Skin of body (tissue), 1 donor: ENCODE measurements at regions not wholly inside any gene's neighbourhood (a gene's known extent, or its start where the extent isn't known, plus 50 kb on each side); places are given as distances from the start of the nearest gene placed in this dataset.

Source experiments
- DNase-seq: peaks from one replicate; lab custom pipeline; 2025; lab: John Stamatoyannopoulos, UW

DNA sequence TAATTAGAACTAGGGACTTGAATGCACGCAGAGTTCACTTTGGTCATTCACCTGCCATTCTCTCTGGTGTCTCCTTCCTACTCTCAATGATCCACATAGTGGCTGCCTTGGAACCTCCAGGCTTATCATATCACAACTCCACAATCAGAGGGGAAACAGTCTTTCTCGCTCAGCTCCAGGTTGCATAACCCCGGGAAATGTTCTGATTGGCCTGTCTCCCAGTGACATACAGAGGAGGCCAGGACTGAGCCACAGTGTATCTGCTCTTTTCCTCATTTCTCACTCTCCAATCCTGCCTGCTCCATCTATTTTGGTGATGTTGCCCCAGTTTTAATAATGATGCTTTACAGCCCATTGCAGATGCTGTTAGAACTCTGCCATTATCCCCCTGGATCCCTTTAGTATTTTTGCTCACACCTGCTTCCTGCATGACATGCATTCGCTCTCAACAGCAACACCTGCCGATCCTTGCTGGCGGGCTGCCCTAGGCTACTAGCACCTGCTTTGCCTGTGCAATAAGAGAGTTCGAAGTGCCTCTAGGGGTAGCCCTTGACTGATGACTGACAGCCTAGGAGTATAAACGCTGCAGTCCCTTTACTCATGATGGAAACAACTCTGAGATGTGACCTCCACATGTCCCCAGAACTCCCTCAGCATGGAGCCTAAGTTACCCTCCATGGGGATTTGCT is 211.3 kb upstream of the RPS6KA3 start:
- DNase-seq = no peak

- no peak for DNase-seq
Observed at GRCh38 chrX:20477219-20477618, 210.5 kb upstream of the RPS6KA3 start.

GRCh38 chrX:20472620-20473258 is 206.0 kb upstream of the RPS6KA3 start:
- DNase-seq = no peak

GRCh38 chrX:20472148-20472547 is 205.4 kb upstream of the RPS6KA3 start:
- DNase-seq = no peak

DNA sequence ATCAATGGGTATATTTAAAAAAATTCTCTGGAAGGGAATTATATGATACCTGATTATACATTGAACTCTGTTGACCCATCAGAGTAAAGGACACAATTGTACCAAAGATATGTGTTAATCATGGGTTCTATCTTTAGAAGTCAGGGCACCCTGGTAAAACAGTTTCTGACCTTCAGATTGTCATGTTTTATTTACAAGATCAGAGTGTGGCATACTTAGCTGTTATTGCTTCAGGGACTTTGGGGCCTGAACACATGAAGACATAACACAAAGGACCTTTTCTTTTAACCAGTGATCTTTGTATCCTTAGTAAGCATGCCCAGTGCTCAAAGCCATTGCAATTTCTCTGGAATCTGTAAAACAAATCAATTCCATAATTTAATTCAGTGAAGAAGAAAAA is 204.8 kb upstream of the RPS6KA3 start:
- no peak for DNase-seq

DNA sequence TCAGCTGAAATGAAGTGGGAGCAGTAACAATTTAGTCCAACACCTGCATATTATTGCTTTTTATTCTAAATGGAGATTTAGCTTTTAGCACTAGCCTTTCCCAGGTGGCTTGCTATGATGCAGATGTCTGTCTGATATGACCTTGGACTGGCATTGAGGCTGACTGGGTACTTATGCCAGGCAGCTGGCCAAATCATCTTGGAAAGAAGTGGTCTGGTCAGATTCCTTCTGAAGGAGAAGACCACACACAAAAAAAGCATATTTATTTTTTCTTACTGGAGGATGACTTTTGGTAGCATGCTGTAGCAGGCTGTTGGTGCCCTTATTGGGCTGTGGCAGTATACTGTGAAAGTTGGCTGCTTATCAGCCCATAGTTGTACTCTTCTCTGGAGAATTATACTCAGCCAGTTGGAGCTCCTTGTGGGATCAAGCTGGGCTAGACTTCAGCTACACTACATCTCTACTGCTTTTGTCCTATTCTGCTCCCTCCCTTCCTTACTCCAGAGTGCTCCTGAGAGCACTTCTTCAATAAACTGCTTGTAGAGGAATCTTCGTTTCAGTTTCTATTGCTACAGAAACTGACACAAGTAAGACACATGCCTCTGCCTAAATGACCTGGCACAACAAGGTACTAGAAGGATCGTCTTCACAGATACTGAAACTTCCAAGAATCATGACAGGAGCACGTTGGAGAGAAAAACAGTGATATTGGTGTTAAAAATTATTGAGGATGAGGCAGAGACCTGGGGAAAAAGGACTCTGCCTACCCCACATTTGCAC is 196.8 kb upstream of the RPS6KA3 start:
- DNase-seq = no peak

- DNase-seq = no peak
Observed at GRCh38 chrX:20461576-20461975, 194.9 kb upstream of the RPS6KA3 start.

- no peak for DNase-seq
Observed at GRCh38 chrX:20461002-20461401, 194.3 kb upstream of the RPS6KA3 start.

DNA sequence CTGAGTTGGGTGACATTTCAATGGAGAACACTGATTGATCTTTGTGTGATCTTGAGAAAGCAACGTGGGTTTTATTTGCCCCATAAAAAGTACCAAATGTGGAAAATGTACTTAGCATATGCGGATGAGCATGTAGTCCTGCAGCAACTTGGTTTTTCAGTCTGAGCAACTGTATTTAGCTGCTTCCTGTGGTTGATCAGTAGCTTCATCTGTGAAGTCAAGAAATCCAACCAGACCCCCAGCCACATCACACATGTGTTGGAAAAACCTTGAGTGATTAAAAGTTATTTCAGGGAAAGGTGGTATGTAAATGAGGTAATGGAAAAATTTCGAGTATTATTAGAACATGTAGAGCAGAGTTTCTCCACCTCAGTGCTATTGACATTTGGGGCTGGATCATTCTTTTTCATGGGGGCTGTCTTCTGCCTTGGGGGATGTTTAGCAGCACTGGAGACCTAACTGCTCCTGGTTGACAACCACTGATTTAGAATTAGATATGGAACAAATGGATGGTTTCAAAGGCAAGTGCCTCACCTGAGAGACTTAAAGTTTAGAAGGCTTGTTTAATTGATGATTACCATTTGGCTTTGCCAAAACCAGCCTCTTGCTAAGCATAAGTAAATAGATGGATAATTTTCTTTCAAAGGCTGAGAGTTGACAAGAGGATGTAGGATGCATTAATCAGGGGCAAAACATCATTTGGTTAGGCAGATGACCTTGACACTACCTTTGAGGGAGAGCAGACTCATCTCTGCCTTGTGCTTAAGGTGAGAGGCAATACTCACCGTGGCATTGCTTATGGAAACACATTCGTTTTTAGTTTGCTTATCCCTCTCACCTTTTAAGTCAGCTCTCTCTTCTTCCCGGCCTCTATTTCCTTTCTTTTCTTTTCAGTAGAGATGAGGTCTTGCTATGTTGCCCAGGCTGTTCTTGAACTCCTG is 193.0 kb upstream of the RPS6KA3 start:
- no peak for DNase-seq

DNA sequence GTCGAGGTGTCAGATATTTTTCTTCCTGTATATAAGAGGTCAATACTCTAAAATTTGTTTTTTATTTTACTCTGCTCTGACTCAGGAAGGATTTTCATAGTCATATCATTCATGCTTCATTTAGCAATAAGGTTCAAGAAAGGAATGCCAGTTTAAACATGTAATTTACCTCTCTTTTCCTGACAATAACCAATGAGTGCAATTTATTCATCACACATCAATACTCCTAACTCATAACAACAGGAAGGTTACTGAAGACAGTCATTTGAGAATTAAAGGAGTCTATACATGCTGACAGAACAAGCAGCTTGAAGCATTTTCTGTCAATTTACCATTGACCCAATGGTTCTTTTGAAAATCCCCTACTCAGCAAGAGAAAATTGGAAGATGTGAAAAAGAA is 190.3 kb upstream of the RPS6KA3 start:
- no peak for DNase-seq

DNA sequence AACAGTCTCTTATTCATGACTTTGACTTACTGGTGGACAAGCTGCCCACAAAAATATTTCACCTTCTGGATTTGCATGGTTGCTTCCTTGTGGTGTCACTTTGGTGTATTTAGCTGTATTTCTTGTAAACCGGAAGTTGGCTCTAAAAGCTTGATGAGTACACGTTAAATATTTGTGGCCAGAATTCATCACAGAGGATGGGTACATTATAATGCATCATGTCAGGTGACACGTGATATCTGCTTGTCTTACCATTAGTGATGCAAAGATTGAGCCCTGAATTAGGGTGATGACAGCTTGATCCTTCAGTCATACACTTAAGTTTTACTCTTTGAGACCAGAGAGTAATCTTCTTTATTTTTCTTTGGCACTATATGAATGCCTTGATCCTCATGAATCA is 188.3 kb upstream of the RPS6KA3 start:
- no peak for DNase-seq

GRCh38 chrX:20454117-20454516 is 187.4 kb upstream of the RPS6KA3 start:
- no peak for DNase-seq

- no peak for DNase-seq
Observed at GRCh38 chrX:20452487-20452886, 185.8 kb upstream of the RPS6KA3 start.

DNA sequence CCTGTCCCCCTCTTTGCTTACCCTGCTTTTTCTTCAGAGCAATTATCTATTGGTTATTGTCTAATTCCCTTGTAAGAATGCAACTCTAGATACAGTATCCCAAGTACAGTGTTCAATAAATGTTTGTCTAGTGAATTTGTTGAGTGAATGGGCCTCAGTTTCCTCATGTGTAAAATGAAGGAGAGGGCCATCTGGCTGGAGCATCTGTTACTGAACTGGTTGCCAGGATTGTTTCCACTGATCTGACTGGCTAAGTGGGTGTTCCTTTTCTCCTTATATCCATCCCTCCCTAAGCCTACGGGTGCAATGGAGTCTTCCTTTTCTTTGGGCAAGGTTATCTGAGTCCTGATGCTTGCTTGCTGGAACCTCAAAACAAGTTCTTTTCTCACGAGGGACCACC is 185.2 kb upstream of the RPS6KA3 start:
- no peak for DNase-seq

DNA sequence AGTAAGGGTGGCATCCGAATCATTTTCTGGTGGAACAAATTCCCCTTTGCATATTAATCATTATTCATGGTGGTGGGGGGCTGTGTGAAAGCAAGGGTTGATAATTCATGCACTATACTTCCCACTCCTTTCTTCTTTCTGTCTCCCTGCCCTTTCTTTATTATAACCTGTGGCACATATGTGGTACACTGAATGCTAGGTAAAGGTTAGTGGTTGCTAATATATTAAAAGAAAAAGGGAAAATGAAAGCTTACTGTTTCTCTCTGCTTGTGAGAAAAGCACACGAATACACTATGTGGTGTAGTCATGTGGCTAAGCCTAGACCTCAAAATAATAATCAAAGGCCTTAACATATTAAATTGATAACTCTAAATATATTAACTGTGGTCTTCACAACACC is 178.4 kb upstream of the RPS6KA3 start:
- no peak for DNase-seq

DNA sequence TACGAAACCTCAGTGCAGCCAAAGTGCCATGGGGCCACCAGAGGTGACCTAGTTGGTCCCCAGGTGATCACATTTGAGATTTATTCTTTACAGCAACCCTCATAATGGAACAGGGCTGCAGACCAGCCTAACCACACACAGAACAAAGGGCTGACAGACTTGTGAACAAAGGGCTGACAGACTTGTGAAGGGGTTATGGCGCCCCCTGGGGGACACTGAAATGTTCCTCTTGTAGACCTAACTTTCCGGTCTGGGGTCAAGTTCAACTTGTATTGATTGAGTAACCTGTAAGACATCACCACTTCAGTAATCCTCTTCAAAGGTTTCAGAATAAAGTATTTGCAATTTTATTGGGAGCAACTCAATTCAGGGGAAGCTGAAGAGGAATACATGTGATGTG is 175.9 kb upstream of the RPS6KA3 start:
- peak; percentile 34 for DNase-seq

- DNase-seq = no peak
Observed at GRCh38 chrX:20441123-20441522, 174.4 kb upstream of the RPS6KA3 start.

- no peak for DNase-seq
Observed at GRCh38 chrX:20438871-20439526, 172.3 kb upstream of the RPS6KA3 start.

DNA sequence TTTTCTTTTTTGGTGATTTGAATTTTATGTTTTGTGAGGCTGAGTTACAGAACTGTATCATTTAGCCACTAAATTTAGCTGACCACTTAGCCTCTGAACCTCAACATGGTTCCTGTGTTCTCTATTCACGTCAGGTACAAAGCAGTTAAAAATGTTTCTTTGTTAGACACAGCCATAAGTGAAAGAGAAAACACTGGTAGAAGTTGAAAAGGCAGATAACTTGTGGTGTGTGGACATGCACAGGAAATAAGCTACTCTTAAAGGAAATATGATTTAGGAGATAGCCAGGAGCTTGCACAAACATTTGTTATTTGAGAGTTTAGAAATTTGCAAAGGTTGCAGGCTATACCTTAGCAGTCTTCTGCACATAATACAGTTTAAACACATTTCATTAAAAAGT is 171.0 kb upstream of the RPS6KA3 start:
- DNase-seq = no peak

- no peak for DNase-seq
Observed at GRCh38 chrX:20435913-20436312, 169.2 kb upstream of the RPS6KA3 start.

DNA sequence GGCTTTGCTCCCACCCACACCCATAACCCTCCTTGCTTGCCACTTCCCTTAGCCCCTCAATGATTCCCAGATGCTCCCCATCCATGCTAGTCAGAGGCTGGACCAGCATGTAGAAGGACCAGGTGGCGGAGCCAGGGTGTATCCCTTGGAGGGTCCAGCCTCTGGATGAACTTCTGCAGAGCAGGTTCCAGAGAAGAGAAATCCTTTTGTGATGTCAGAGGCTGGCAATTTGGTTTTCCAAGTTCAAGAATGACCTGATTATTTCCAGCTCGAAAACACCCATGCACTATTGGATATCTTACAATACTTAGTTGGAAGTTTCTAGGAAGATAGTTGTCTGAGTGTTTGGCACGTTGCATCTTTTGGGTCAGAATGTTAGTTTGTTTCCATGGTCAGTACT is 168.3 kb upstream of the RPS6KA3 start:
- DNase-seq = peak; percentile 71
